ENCODE measurements at regions not wholly inside any gene's neighbourhood (a gene's known extent, or its start where the extent isn't known, plus 50 kb on each side); places are given as distances from the start of the nearest gene placed in this dataset.

DNA sequence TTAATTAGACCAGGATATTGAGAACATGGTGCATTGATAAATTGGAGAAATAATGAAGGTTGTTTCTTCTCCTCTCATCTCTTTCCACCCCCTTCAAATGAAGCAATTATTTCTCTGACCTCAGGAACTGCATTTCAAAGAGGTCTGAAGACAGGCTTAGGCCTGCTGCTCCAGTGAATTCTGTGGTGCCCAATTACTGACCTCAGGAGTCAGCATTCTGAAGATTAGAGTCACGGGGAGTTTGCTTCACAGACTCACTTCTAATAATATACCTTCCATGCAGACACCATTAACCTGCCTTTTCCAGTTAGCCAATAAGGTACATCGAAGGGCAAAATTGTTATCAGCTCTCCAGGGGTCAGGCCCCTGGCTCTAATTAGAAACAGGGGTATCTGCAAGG is 270.9 kb downstream of the GAS1 start:
- intact Hi-C loops (cut with DNase I, micrococcal nuclease), result no loop called here
- no peaks in the 10 kb centered on the region for H3K9me3 ChIP-seq

GRCh38 chr9:86675805-86676204 is 271.5 kb downstream of the GAS1 start:
- H3K4me1 ChIP-seq (ENCODE audit: low read depth), result no peaks in the 10 kb centered on the region

More for the DNA sequence above, 270.9 kb downstream of the GAS1 start:
- no peak for ATAC-seq
- Histone ChIP-seq H3K4me3 (no peak overlapping the region), H3K4me1 (ENCODE audit: low read depth) (no peaks in the 10 kb centered on the region), H3K36me3 (ENCODE audit: low read depth) (no peaks in the 10 kb centered on the region)
- no peak for TF ChIP-seq CTCF (IDR thresholded peaks at IDR 0.05)
- no peak for DNase-seq

GRCh38 chr9:86674487-86674886 is 272.8 kb downstream of the GAS1 start:
- Histone ChIP-seq H3K4me3 (no peak overlapping the region), H3K4me1 (ENCODE audit: low read depth) (no peaks in the 10 kb centered on the region), H3K36me3 (ENCODE audit: low read depth) (no peaks in the 10 kb centered on the region), H3K9me3 (no peaks in the 10 kb centered on the region)
- ATAC-seq (no peak), DNase-seq (no peak)
- no peak for TF ChIP-seq CTCF (IDR thresholded peaks at IDR 0.05)
- intact Hi-C loops (cut with DNase I, micrococcal nuclease), result no loop called here

More at GRCh38 chr9:86675805-86676204, 271.5 kb downstream of the GAS1 start:
- H3K9me3 ChIP-seq, result no peaks in the 10 kb centered on the region
- intact Hi-C loops (cut with DNase I, micrococcal nuclease), result no loop called here
- DNase-seq (no peak), ATAC-seq (no peak)
- no peaks in the 10 kb centered on the region for H3K36me3 ChIP-seq (ENCODE audit: low read depth)
- H3K4me3 ChIP-seq, result no peak overlapping the region
- no peak for TF ChIP-seq CTCF (IDR thresholded peaks at IDR 0.05)

GRCh38 chr9:86672966-86673365 is 274.3 kb downstream of the GAS1 start:
- DNase-seq, result no peak
- Histone ChIP-seq H3K36me3 (ENCODE audit: low read depth) (no peaks in the 10 kb centered on the region), H3K4me1 (ENCODE audit: low read depth) (no peaks in the 10 kb centered on the region), H3K4me3 (no peak overlapping the region), H3K9me3 (no peaks in the 10 kb centered on the region)
- no peak for ATAC-seq
- intact Hi-C loops (cut with DNase I, micrococcal nuclease), result no loop called here
- no peak for TF ChIP-seq CTCF (IDR thresholded peaks at IDR 0.05)

GRCh38 chr9:86672301-86672700 is 275.0 kb downstream of the GAS1 start:
- no peak for TF ChIP-seq CTCF (IDR thresholded peaks at IDR 0.05)
- ATAC-seq (no peak), DNase-seq (no peak)
- Histone ChIP-seq H3K4me3 (no peak overlapping the region), H3K4me1 (ENCODE audit: low read depth) (no peaks in the 10 kb centered on the region), H3K9me3 (no peaks in the 10 kb centered on the region), H3K36me3 (ENCODE audit: low read depth) (no peaks in the 10 kb centered on the region)
- intact Hi-C loops (cut with DNase I, micrococcal nuclease), result no loop called here

DNA sequence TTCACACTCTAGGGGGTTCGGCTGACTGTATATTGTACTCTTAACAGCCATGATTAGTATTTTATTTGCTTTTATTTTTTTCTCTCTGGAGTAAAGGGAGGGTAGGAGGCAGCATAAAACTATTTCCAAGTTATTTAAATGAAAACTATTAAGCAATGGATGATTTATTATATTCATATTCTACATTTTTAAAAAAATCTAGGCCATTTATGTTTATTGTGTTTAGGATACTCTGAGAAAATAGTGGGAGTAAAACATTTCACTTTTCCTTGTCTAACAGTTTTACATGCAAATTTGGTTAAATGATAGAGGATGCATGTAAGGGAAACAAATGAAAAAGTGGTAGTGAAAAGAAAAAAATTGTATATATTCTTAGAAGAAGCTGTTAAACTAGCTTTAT is 276.3 kb downstream of the GAS1 start:
- ATAC-seq, result no peak
- H3K9me3 ChIP-seq, result no peaks in the 10 kb centered on the region
- H3K4me3 ChIP-seq, result no peak overlapping the region
- no peaks in the 10 kb centered on the region for H3K4me1 ChIP-seq (ENCODE audit: low read depth)
- no peaks in the 10 kb centered on the region for H3K36me3 ChIP-seq (ENCODE audit: low read depth)
- intact Hi-C loops (cut with DNase I, micrococcal nuclease), result no loop called here
- TF ChIP-seq CTCF (IDR thresholded peaks at IDR 0.05), result no peak
- no peak for DNase-seq
